GM21381 (cell line): ENCODE measurements at regions not wholly inside any gene's neighbourhood (a gene's known extent, or its start where the extent isn't known, plus 50 kb on each side); places are given as distances from the start of the nearest gene placed in this dataset.

Experiments
- ATAC-seq: cut with Tn5 transposase; IDR thresholded peaks from one replicate; pipeline ENCODE4 v1.9.1; 2021; ENCODE audit warnings: mild to moderate bottlenecking, moderate library complexity; ENCODE audit not compliant: unreplicated experiment

- no peak for ATAC-seq
Measured at GRCh38 chr5:155290937-155291336, 277.4 kb downstream of the KIF4B start.

- no peak for ATAC-seq
Measured at GRCh38 chr5:155293605-155294178, 280.1 kb downstream of the KIF4B start.

- ATAC-seq, result no peak
Measured at GRCh38 chr5:155295111-155295510, 281.6 kb downstream of the KIF4B start.

GRCh38 chr5:155299386-155300005, 285.9 kb downstream of the KIF4B start:
- ATAC-seq, result no peak

- no peak for ATAC-seq
Measured at GRCh38 chr5:155303120-155303519, 289.6 kb downstream of the KIF4B start.

GRCh38 chr5:155307229-155307628, 293.7 kb downstream of the KIF4B start:
- no peak for ATAC-seq

- no peak for ATAC-seq
Measured at GRCh38 chr5:155308289-155308688, 294.7 kb downstream of the KIF4B start.

- ATAC-seq, result no peak
Measured at GRCh38 chr5:155309021-155309746, 295.6 kb downstream of the KIF4B start.

GRCh38 chr5:155311721-155312120, 298.2 kb downstream of the KIF4B start:
- ATAC-seq, result no peak

- no peak for ATAC-seq
Measured at GRCh38 chr5:155313518-155313917, 300.0 kb downstream of the KIF4B start.

- no peak for ATAC-seq
Measured at GRCh38 chr5:155316070-155316714, 302.6 kb downstream of the KIF4B start.

GRCh38 chr5:155332618-155333017, 319.1 kb downstream of the KIF4B start:
- ATAC-seq, result peak; percentile 58

GRCh38 chr5:155342956-155343355, 329.4 kb downstream of the KIF4B start:
- ATAC-seq, result no peak

GRCh38 chr5:155343468-155343867, 329.9 kb downstream of the KIF4B start:
- ATAC-seq, result no peak

- ATAC-seq, result no peak
Measured at GRCh38 chr5:155353231-155353630, 339.7 kb downstream of the KIF4B start.

- no peak for ATAC-seq
Measured at GRCh38 chr5:155366096-155366495, 352.5 kb downstream of the KIF4B start.

- ATAC-seq, result no peak
Measured at GRCh38 chr5:155367841-155368240, 354.3 kb downstream of the KIF4B start.

GRCh38 chr5:155368490-155368889, 354.9 kb downstream of the KIF4B start:
- no peak for ATAC-seq

GRCh38 chr5:155380480-155380879, 366.9 kb downstream of the KIF4B start:
- no peak for ATAC-seq

GRCh38 chr5:155381654-155382053, 368.1 kb downstream of the KIF4B start:
- no peak for ATAC-seq

- ATAC-seq, result no peak
Measured at GRCh38 chr5:155389498-155389897, 375.9 kb downstream of the KIF4B start.

GRCh38 chr5:155394727-155395126, 381.2 kb downstream of the KIF4B start:
- ATAC-seq, result no peak
